Left lung (tissue), 4 donors: ENCODE measurements at regions not wholly inside any gene's neighbourhood (a gene's known extent, or its start where the extent isn't known, plus 50 kb on each side); places are given as distances from the start of the nearest gene placed in this dataset.

ENCODE experiments used
- ATAC-seq: fragments of 200-7000 bp; cut with Tn5 transposase; one replicate; pipeline ENCODE4 v1.9.1; 2020; ENCODE audit warnings: moderate library complexity
- DNase-seq, 4 donors: peaks; one replicate each; pipeline ENCODE4 v3.0.0-alpha.2; 2013 to 2020
- H3K27ac ChIP-seq, 2 donors: fragments of 200-600 bp; sonication (generic) in 1 of 2; one replicate each; pipeline versions ENCODE4 v1.5.0 to v1.8.0; 2020 to 2021
- H3K27me3 ChIP-seq, 2 donors: fragments of 200-600 bp; sonication (generic) in 1 of 2; one replicate each; pipeline versions ENCODE4 v1.5.0 to v1.8.0; 2020 to 2021
- H3K36me3 ChIP-seq, 2 donors: fragments of 200-600 bp; sonication (generic) in 1 of 2; one replicate each; pipeline versions ENCODE4 v1.5.0 to v1.8.0; 2020 to 2021
- H3K4me1 ChIP-seq, 2 donors: fragments of 200-600 bp; one replicate each; pipeline ENCODE4 v1.8.0; 2021
- H3K4me3 ChIP-seq, 2 donors: fragments of 200-600 bp; sonication (generic) in 1 of 2; one replicate each; pipeline versions ENCODE4 v1.5.0 to v1.8.0; 2020 to 2021; ENCODE audit warnings: mild to moderate bottlenecking in 1 of 2
- H3K9me3 ChIP-seq, 2 donors: fragments of 200-600 bp; sonication (generic) in 1 of 2; one replicate each; pipeline versions ENCODE4 v1.5.0 to v1.8.0; 2020 to 2021
- CTCF ChIP-seq, 2 donors: fragments of 200-600 bp; sonication (generic) in 1 of 2; IDR thresholded peaks; one replicate each; pipeline versions ENCODE4 v1.5.0 to v1.8.0; 2021; ENCODE audit warnings: antibody characterized with exemption in 2 of 2
- intact Hi-C, 2 donors: fragments of 100-400 bp; cut with DNase I; formaldehyde crosslinking; loops; one replicate each; pipeline versions ENCODE4 v1.11.2 to v1.14.2; 2022
- donor health status: DM: no; HTN: yes; CAD: no.
- donor health status: DM: no; HTN: no; CAD: no.

- intact Hi-C loops: no loop called here
- Histone ChIP-seq H3K4me1 (no peaks in the 10 kb centered on the region), H3K4me3 (no peak overlapping the region), H3K27ac (no peak overlapping the region), H3K27me3 (no peaks in the 10 kb centered on the region), H3K36me3 (no peaks in the 10 kb centered on the region), H3K9me3 (peaks cover 0 to 1% of the 10 kb centered on the region in 2 donors)
- TF ChIP-seq CTCF (IDR thresholded peaks at IDR 0.05): no peak
- DNase-seq (no peak), ATAC-seq (no peak)
These were observed 870.1 kb downstream of the BRINP3 start for GRCh38 chr1:189607477-189608096.

- intact Hi-C loops: no loop called here
These were observed 868.5 kb downstream of the BRINP3 start for GRCh38 chr1:189609167-189609566.

GRCh38 chr1:189616893-189617292 is 860.8 kb downstream of the BRINP3 start:
- Histone ChIP-seq H3K9me3 (peaks cover 0 to 7% of the 10 kb centered on the region in 2 donors), H3K4me1 (no peaks in the 10 kb centered on the region), H3K27ac (no peak overlapping the region), H3K36me3 (no peaks in the 10 kb centered on the region), H3K27me3 (no peaks in the 10 kb centered on the region), H3K4me3 (no peak overlapping the region)
- DNase-seq (no peak), ATAC-seq (no peak)
- intact Hi-C loops: no loop called here
- TF ChIP-seq CTCF (IDR thresholded peaks at IDR 0.05): no peak

More at GRCh38 chr1:189609167-189609566, 868.5 kb downstream of the BRINP3 start:
- H3K9me3 ChIP-seq: no peaks in the 10 kb centered on the region
- H3K36me3 ChIP-seq: no peaks in the 10 kb centered on the region
- no peak overlapping the region for H3K4me3 ChIP-seq
- ATAC-seq (no peak), DNase-seq (no peak)
- H3K27ac ChIP-seq: no peak overlapping the region
- H3K4me1 ChIP-seq: no peaks in the 10 kb centered on the region
- no peak for TF ChIP-seq CTCF (IDR thresholded peaks at IDR 0.05)
- no peaks in the 10 kb centered on the region for H3K27me3 ChIP-seq

- no peak for DNase-seq
- Histone ChIP-seq H3K4me1 (no peaks in the 10 kb centered on the region), H3K36me3 (no peaks in the 10 kb centered on the region), H3K4me3 (no peak overlapping the region), H3K27me3 (no peaks in the 10 kb centered on the region), H3K27ac (no peak overlapping the region), H3K9me3 (peaks cover 0 to 7% of the 10 kb centered on the region in 2 donors)
- no peak for TF ChIP-seq CTCF (IDR thresholded peaks at IDR 0.05)
- no peak for ATAC-seq
- intact Hi-C loops: no loop called here
These were observed 857.9 kb downstream of the BRINP3 start for GRCh38 chr1:189619682-189620332.

- Histone ChIP-seq H3K4me3 (no peak overlapping the region), H3K27ac (no peak overlapping the region), H3K36me3 (no peaks in the 10 kb centered on the region), H3K4me1 (no peaks in the 10 kb centered on the region), H3K9me3 (peaks cover 0 to 7% of the 10 kb centered on the region in 2 donors), H3K27me3 (no peaks in the 10 kb centered on the region)
- TF ChIP-seq CTCF (IDR thresholded peaks at IDR 0.05): no peak
- intact Hi-C loops: no loop called here
- no peak for ATAC-seq
- DNase-seq: no peak
These were observed 857.2 kb downstream of the BRINP3 start for GRCh38 chr1:189620471-189620870.
